EH (cell line): ENCODE measurements at regions not wholly inside any gene's neighbourhood (a gene's known extent, or its start where the extent isn't known, plus 50 kb on each side); places are given as distances from the start of the nearest gene placed in this dataset.

Source experiments
- DNase-seq: peaks from one replicate; pipeline ENCODE4 v3.0.0-alpha.2; 2015; ENCODE audit warnings: low read depth

DNA sequence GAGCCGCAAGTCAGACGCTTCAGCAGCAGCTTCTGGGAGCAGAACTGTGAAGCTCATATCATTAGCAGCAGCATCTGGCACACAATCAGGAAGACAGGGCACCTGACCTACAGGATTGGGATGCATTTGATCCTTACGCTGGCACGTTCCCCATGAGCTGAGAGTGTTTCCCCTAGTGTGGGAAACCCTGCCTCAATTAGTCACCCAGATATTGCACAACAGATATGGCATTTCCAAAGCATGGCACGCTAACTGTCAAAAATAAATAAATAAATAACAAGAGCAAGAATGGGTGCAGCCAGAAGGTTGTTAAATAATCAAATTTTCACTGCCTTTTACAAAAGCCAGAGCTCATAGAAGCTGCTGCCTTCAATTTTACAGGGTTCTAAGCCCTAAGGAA is 189.6 kb upstream of the THBS1 start:
- no peak for DNase-seq

- no peak for DNase-seq
These were observed 188.3 kb upstream of the THBS1 start for GRCh38 chr15:39392469-39393047.

DNA sequence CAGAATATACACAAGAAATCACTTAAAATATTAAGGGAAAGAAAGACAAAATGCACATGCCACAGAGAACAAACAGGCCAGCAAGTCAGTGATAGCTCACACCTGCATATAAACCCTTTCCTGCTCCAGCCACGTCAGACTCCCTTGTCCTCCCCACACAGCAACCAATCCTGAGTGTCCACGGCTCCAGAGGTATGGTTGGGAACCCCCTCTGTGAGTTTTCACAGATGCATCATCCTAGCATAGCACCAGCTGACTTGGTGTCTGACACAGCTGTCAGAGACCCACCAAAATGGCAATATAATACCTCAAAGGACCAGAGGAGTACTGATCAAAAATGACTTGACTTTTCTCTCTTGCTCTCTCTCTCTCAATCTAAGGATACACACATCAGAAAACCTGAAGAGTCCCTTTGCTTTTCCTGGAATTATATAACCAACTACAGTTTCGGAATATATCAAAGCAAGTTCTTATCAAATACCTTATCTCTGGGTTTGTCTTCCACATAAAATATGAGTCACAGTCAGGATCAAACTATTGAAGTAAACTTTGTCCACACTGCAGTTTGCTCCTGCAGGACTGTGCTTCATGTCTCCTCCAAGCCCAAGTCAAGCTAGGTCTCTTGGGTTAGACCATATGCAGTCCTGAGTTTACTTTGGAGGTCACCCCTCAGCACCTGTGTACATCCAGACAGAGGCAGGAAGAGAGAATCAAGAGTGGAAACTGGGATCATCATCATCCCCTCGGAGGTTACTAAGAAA is 187.1 kb upstream of the THBS1 start:
- DNase-seq = peak; percentile 28

DNA sequence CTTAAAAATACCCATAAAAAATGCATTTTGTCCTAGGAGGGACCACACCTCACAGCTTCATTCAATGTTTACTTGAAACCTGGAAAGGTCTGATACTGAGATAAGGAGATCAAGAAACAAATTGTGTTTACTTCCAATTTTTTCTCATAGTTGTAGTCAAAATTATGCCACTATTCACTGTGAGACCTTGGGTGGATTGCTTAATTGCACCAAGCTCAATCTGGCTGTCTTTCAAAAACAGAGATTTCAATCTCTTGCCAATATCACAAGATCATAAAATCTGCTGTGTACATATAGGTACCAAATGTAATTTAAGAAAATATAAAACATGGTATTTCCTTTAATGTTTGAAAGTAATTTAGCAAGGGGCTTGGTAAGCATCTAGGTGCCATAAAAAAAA is 186.4 kb upstream of the THBS1 start:
- DNase-seq = no peak

- no peak for DNase-seq
These were observed 183.8 kb upstream of the THBS1 start for GRCh38 chr15:39396979-39397615.

- no peak for DNase-seq
These were observed 183.0 kb upstream of the THBS1 start for GRCh38 chr15:39397883-39398282.

GRCh38 chr15:39399600-39399999 is 181.3 kb upstream of the THBS1 start:
- DNase-seq = no peak

DNA sequence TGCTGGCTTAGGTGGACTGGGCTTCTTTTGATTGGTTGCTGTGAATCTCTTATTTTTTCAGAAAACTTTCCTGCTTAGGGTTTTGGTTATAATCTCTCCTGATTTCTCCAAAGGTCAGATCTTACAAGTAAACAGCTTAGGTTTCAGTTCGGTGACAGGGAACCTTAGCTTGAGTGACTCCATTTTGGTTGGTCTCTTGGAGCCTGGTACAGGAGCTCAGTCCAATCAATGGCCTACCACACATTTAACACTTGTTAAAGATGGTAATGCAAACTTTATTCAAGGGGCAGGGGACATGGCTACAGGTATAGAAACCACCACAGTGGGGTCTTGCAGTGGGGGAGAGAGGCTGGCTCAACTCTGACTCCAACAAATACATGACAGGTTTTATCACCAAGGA is 180.9 kb upstream of the THBS1 start:
- DNase-seq = no peak

DNA sequence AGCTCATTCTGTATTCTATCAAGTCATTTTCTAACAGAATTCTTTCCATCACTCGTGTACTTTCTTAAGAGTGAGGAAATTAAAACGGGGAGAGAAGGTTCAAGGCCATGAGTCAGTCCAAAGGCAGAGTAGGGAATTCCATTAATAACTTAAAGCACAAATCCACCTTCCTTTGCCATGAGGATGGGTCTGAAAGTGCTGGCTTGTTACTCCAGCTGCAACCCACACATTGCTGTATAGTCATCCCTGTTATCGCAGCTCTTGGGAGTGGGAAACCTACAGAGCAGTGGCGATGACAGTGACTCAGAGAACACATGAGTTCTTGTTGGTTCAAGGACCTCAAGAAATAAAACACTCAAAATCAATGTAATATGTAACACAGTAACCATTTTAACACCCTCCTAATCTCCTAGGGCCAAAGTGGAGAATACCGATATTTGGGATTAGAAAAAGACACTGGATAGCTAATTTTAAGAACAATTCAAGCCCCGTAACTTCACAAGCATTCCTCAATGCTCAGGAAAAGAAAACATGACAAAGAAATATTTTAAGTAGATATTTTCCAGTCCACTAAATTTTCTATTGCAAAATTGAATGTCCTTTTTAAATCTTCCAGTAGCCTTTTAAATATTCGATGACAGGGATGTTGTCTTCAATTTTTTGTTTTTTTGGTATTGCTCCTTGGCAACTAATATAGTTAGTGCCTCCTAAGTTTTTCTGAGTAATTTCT is 179.9 kb upstream of the THBS1 start:
- peak; percentile 63 for DNase-seq

- DNase-seq = peak; percentile 89
These were observed 177.2 kb upstream of the THBS1 start for GRCh38 chr15:39403640-39404117.

GRCh38 chr15:39404767-39405181 is 176.1 kb upstream of the THBS1 start:
- DNase-seq = peak; percentile 100

DNA sequence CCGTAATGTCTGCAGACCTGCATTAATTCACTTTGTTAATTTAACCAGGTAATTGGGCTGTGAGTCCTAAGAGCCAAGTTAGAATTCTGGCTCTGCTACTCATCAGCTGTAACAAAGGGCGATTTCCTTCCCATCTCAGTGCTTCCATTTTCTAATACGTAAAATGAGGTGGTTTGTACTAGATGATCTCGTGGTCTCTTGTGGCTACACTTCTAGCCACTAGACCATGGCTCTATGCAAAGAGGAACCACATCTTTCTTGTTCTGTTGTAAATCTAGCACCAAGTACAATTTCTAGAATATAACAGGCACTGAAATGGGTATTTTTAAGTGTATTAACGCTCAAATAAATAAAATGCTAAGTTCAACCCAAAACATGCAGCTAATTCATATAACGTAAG is 174.4 kb upstream of the THBS1 start:
- no peak for DNase-seq

GRCh38 chr15:39407116-39407515 is 173.8 kb upstream of the THBS1 start:
- DNase-seq = peak; percentile 90

- DNase-seq = no peak
These were observed 170.9 kb upstream of the THBS1 start for GRCh38 chr15:39409876-39410530.

DNA sequence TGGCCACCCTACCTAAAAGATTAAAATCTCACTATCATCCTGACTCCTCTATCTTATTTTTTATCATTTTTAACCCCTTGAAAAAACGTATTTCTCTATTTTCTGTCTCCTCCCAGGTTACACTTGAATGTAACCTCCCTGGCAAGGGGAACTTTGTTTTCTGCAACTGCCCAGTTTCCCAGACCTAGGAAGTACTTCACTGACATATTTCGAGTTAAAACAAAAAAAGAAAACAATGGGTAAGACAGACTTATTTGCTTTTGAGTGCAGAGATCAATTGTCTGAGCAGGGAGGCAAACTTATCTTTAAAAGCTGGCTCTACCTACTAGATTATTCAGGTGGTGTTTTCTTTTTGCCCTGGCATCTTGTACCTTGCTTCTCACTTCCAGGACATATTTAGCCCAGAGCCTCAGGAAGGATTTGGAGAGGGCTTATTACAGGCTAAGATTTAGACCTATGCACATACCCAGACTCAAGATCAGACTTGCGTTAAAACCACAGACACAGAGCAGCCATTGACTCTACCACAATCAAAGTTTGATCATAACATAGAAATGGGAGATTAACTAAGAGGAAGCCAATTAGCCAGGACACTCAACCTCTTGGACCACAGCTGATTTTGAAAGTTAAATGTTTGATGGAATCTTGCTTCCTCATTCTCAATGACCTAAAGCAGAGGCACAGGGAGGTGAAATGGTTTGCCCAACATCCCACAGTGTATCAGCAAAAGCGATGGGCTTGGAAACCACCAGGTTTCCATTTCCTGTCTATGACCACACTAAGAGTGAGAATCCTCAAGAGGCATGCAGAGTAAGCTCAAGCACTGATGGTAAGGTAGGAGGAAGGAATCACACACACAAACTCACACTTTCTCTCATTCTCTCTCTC is 169.5 kb upstream of the THBS1 start:
- no peak for DNase-seq

DNA sequence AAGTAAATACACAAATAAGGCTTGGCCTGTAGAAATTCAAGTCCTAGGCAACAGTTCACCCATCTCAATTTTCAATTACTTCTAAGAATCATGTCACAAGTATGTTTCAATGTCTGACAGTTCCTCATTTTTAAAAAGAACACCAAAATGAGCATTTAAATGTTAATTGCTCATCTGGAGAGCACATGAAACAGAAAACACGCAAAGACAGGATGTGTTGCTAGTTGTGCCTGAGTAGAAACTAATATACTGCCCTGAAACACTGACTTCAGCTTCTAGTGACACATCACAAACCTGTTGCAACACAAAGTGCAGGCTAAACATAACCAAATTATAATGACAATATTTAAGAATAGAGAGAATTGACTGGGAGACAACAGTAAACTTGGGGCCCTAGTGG is 167.3 kb upstream of the THBS1 start:
- peak; percentile 51 for DNase-seq

DNA sequence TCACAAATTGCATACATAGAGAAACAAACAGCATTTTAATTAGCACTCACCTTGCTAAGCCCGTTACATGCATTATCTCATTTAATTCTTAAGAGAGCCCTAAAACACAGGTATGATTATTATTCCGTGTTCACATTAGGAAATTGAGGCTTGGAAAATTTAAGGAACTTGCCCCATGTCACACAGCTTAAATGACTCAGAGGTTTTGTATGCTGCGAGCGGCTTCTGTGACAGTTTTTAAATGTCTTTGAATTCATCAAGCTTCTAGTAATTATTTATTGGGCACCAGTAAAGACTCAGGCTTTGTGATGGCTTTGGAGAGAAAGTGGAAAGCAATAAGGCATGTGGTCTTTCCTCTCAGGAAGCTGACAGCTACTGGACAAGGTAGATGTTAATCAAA is 166.7 kb upstream of the THBS1 start:
- no peak for DNase-seq

GRCh38 chr15:39415634-39416033 is 165.2 kb upstream of the THBS1 start:
- no peak for DNase-seq

GRCh38 chr15:39416258-39416657 is 164.6 kb upstream of the THBS1 start:
- no peak for DNase-seq

GRCh38 chr15:39417366-39418134 is 163.3 kb upstream of the THBS1 start:
- DNase-seq = no peak
